ENCODE measurements at regions not wholly inside any gene's neighbourhood (a gene's known extent, or its start where the extent isn't known, plus 50 kb on each side); places are given as distances from the start of the nearest gene placed in this dataset.

- Histone ChIP-seq H3K4me2 (ENCODE audit: low read depth, low read length, poor library complexity, severe bottlenecking) (no peak overlapping the region), H3K4me3 (ENCODE audit: insufficient read depth, low read length, poor library complexity, severe bottlenecking) (no peak overlapping the region), H3K79me2 (ENCODE audit: insufficient read depth, low read length) (no peaks in the 10 kb centered on the region), H3K9ac (ENCODE audit: low read length) (no peak overlapping the region), H2AFZ (ENCODE audit: low read depth, low read length, severe bottlenecking) (no peak overlapping the region), H3F3A (ENCODE audit: insufficient read depth) (no peaks in the 10 kb centered on the region), H3K36me3 (ENCODE audit: low read length) (no peaks in the 10 kb centered on the region), H4K20me1 (ENCODE audit: low read depth, low read length) (no peaks in the 10 kb centered on the region), H3K9me2 (replicated peaks; ENCODE audit: insufficient read depth, low read length) (no peaks in the 10 kb centered on the region), H3K9me3 (ENCODE audit: insufficient read depth, low read length) (no peaks in the 10 kb centered on the region), H3K27ac (ENCODE audit: low read depth, low read length) (no peak overlapping the region), H3K27me3 (ENCODE audit: low read length) (0 out of 2 replicates have a peak, but pooled peaks cover 3% of the 10 kb centered on the region)
- TF ChIP-seq EZH2phosphoT487 (conservative IDR thresholded peaks at IDR 0.05; ENCODE audit: low read length) = no peak
- no peak for TF ChIP-seq CTCF (IDR thresholded peaks at IDR 0.05; ENCODE audit: insufficient read depth, low read length, poor library complexity, severe bottlenecking)
Observed at GRCh38 chr6:12353731-12354130, 63.6 kb downstream of the EDN1 start.

GRCh38 chr6:12354499-12354898 is 64.3 kb downstream of the EDN1 start:
- Histone ChIP-seq H3K27me3 (ENCODE audit: low read length) (0 out of 2 replicates have a peak, but pooled peaks cover 3% of the 10 kb centered on the region), H3K4me2 (ENCODE audit: low read depth, low read length, poor library complexity, severe bottlenecking) (no peak overlapping the region), H3K9me3 (ENCODE audit: insufficient read depth, low read length) (no peaks in the 10 kb centered on the region), H3K9me2 (replicated peaks; ENCODE audit: insufficient read depth, low read length) (no peaks in the 10 kb centered on the region), H3K79me2 (ENCODE audit: insufficient read depth, low read length) (no peaks in the 10 kb centered on the region), H3F3A (ENCODE audit: insufficient read depth) (no peaks in the 10 kb centered on the region), H4K20me1 (ENCODE audit: low read depth, low read length) (no peaks in the 10 kb centered on the region), H3K36me3 (ENCODE audit: low read length) (no peaks in the 10 kb centered on the region), H2AFZ (ENCODE audit: low read depth, low read length, severe bottlenecking) (no peak overlapping the region), H3K4me3 (ENCODE audit: insufficient read depth, low read length, poor library complexity, severe bottlenecking) (no peak overlapping the region), H3K9ac (ENCODE audit: low read length) (no peak overlapping the region), H3K27ac (ENCODE audit: low read depth, low read length) (no peak overlapping the region)
- no peak for TF ChIP-seq EZH2phosphoT487 (conservative IDR thresholded peaks at IDR 0.05; ENCODE audit: low read length)
- TF ChIP-seq CTCF (IDR thresholded peaks at IDR 0.05; ENCODE audit: insufficient read depth, low read length, poor library complexity, severe bottlenecking) = no peak

- Histone ChIP-seq H2AFZ (ENCODE audit: low read depth, low read length, severe bottlenecking) (no peak overlapping the region), H3F3A (ENCODE audit: insufficient read depth) (no peaks in the 10 kb centered on the region), H3K36me3 (ENCODE audit: low read length) (no peaks in the 10 kb centered on the region), H3K79me2 (ENCODE audit: insufficient read depth, low read length) (no peaks in the 10 kb centered on the region), H3K27ac (ENCODE audit: low read depth, low read length) (no peak overlapping the region), H3K4me2 (ENCODE audit: low read depth, low read length, poor library complexity, severe bottlenecking) (no peak overlapping the region), H3K9me3 (ENCODE audit: insufficient read depth, low read length) (no peaks in the 10 kb centered on the region), H3K27me3 (ENCODE audit: low read length) (0 out of 2 replicates have a peak, but pooled peaks cover 3% of the 10 kb centered on the region), H3K9ac (ENCODE audit: low read length) (no peak overlapping the region), H3K9me2 (replicated peaks; ENCODE audit: insufficient read depth, low read length) (no peaks in the 10 kb centered on the region), H3K4me3 (ENCODE audit: insufficient read depth, low read length, poor library complexity, severe bottlenecking) (no peak overlapping the region), H4K20me1 (ENCODE audit: low read depth, low read length) (no peaks in the 10 kb centered on the region)
- TF ChIP-seq CTCF (IDR thresholded peaks at IDR 0.05; ENCODE audit: insufficient read depth, low read length, poor library complexity, severe bottlenecking) (no peak), EZH2phosphoT487 (conservative IDR thresholded peaks at IDR 0.05; ENCODE audit: low read length) (no peak)
Observed at GRCh38 chr6:12355354-12355753, 65.2 kb downstream of the EDN1 start.
